ENCODE measurements at regions not wholly inside any gene's neighbourhood (a gene's known extent, or its start where the extent isn't known, plus 50 kb on each side); places are given as distances from the start of the nearest gene placed in this dataset.

DNA sequence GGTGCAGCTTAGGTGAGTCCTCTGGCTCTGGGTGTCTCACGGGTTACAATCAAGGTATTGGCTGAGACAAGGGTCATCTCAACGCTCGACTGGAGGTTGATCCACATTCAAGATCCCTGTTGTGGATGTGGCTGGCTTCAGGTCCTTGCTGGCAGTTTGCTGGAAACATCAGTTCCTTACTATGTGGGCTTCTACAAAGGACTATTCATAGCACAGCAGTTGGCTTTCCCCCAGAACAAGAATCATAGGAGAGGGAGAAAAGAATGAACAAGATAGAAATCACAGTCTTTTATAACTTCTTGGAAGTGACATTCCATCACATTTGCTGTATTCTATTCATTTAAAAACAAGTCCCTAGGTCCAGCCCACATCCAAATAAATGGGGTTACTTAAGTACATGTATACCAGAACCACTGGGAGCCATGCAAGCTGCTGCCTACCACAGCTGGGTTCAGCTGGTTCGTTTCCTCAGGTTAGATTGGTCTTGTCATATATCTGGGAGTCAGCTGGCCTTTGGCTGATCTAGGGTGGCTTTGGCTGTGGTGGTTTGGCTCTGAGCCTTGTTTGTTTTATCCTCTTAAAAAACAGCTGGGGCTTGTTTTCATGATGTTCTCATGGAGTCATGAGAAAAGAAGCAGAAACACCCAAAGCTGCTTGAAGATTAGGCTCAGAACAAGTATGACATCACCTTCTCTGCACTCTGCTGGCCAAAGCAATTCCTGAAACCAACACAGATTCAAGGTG lies 433.2 kb upstream of the SPTLC3 start:
- TF ChIP-seq CTCF (IDR thresholded peaks at IDR 0.05) (no peak), POLR2A (IDR thresholded peaks at IDR 0.05) (no peak)

All from lower leg skin (tissue), 3 donors.